SK-N-SH treated with all-trans-retinoic acid at 6 μM for 48 hours (cell line): ENCODE measurements at regions not wholly inside any gene's neighbourhood (a gene's known extent, or its start where the extent isn't known, plus 50 kb on each side); places are given as distances from the start of the nearest gene placed in this dataset.

Experiments
- ARNTL ChIP-seq: fragments of 450-650 bp; formaldehyde crosslinking; IDR thresholded peaks from 2 replicates; pipeline ENCODE4 v1.5.0; 2020; ENCODE audit warnings: low read depth, mild to moderate bottlenecking, moderate library complexity, borderline replicate concordance
- BACH2 ChIP-seq: fragments of 250-450 bp; sonication (Bioruptor Pico); IDR thresholded peaks from 2 replicates; pipeline ENCODE4 v1.9.0; 2021; ENCODE audit warnings: mild to moderate bottlenecking, borderline replicate concordance
- CREB5 ChIP-seq: fragments of 250-450 bp; sonication (Bioruptor Pico); IDR thresholded peaks from 2 replicates; pipeline ENCODE4 v1.5.1; 2020; ENCODE audit warnings: low read depth, mild to moderate bottlenecking, moderate library complexity
- CSDC2 ChIP-seq: fragments of 250-450 bp; sonication (Bioruptor Pico); IDR thresholded peaks from 2 replicates; pipeline ENCODE4 v1.5.0; 2020; ENCODE audit warnings: mild to moderate bottlenecking, moderate library complexity
- CSRNP3 ChIP-seq: fragments of 250-450 bp; sonication (Bioruptor Pico); IDR thresholded peaks from 2 replicates; pipeline ENCODE4 v1.5.1; 2021; ENCODE audit warnings: mild to moderate bottlenecking, moderate library complexity
- ESRRG ChIP-seq: fragments of 250-450 bp; sonication (Bioruptor Pico); IDR thresholded peaks from 2 replicates; pipeline ENCODE4 v1.6.1; 2021; ENCODE audit warnings: mild to moderate bottlenecking
- ISL1 ChIP-seq: fragments of 250-450 bp; sonication (Bioruptor Pico); IDR thresholded peaks from 2 replicates; pipeline ENCODE4 v2.1.2; 2022; ENCODE audit warnings: mild to moderate bottlenecking, moderate library complexity
- OSR1 ChIP-seq: fragments of 250-450 bp; sonication (Bioruptor Pico); IDR thresholded peaks from 2 replicates; pipeline ENCODE4 v1.8.0; 2022; ENCODE audit warnings: moderate library complexity, mild to moderate bottlenecking, inconsistent platforms
- PATZ1 ChIP-seq: fragments of 250-450 bp; sonication (Bioruptor Pico); IDR thresholded peaks from 2 replicates; pipeline ENCODE4 v1.8.0; 2020; ENCODE audit warnings: mild to moderate bottlenecking, moderate library complexity, borderline replicate concordance
- RARB ChIP-seq: fragments of 250-450 bp; sonication (Bioruptor Pico); IDR thresholded peaks from 2 replicates; pipeline ENCODE4 v1.8.0; 2021; ENCODE audit warnings: mild to moderate bottlenecking, moderate library complexity
- TSHZ2 ChIP-seq: fragments of 250-450 bp; sonication (Bioruptor Pico); IDR thresholded peaks from 2 replicates; pipeline ENCODE4 v1.5.0; 2020; ENCODE audit warnings: mild to moderate bottlenecking, moderate library complexity
- ZFP3 ChIP-seq: fragments of 250-450 bp; sonication (Bioruptor Pico); IDR thresholded peaks from 2 replicates; pipeline ENCODE4 v1.5.0; 2020; ENCODE audit warnings: mild to moderate bottlenecking, moderate library complexity
- ZNF565 ChIP-seq: fragments of 450-650 bp; formaldehyde crosslinking; conservative IDR thresholded peaks from 2 replicates; pipeline ENCODE4 v1.5.0; 2020; ENCODE audit warnings: low read depth, mild to moderate bottlenecking, moderate library complexity
- ZNF70 ChIP-seq: fragments of 450-650 bp; formaldehyde crosslinking; IDR thresholded peaks from 2 replicates; pipeline ENCODE4 v1.5.0; 2020; ENCODE audit warnings: mild to moderate bottlenecking, moderate library complexity

GRCh38 chr17:13202835-13203234 lies 185.0 kb upstream of the ELAC2 start:
- TF ChIP-seq BACH2, result no peak
- no peak for TF ChIP-seq ZNF70
- TF ChIP-seq RARB (CRISPR knock-in tag), result no peak
- no peak for TF ChIP-seq ARNTL (CRISPR knock-in tag)
- no peak for TF ChIP-seq PATZ1 (CRISPR knock-in tag)
- no peak for TF ChIP-seq TSHZ2 (CRISPR knock-in tag)
- no peak for TF ChIP-seq ESRRG (CRISPR knock-in tag)
- TF ChIP-seq CSRNP3 (CRISPR knock-in tag), result no peak
- no peak for TF ChIP-seq ZFP3 (CRISPR knock-in tag)
- TF ChIP-seq ISL1 (CRISPR knock-in tag), result no peak
- no peak for TF ChIP-seq CSDC2
- no peak for TF ChIP-seq OSR1 (CRISPR knock-in tag)
- no peak for TF ChIP-seq ZNF565
- no peak for TF ChIP-seq CREB5 (CRISPR knock-in tag)
